GM12864 (cell line): ENCODE measurements at regions not wholly inside any gene's neighbourhood (a gene's known extent, or its start where the extent isn't known, plus 50 kb on each side); places are given as distances from the start of the nearest gene placed in this dataset.

ENCODE experiments used
- DNase-seq: peaks from one replicate; pipeline ENCODE4 v3.0.0-alpha.2; 2011; ENCODE audit warnings: low read depth
- H3K4me3 ChIP-seq: 2 replicates; pipeline ENCODE4 v1.5.1; 2011; ENCODE audit warnings: mild to moderate bottlenecking, low read depth, low read length, control low read depth
- CTCF ChIP-seq: IDR thresholded peaks from 2 replicates; pipeline ENCODE4 v1.5.1; 2011; ENCODE audit warnings: low read depth, mild to moderate bottlenecking, moderate library complexity, low read length, control low read depth, inconsistent platforms; ENCODE audit errors: missing control alignments

DNA sequence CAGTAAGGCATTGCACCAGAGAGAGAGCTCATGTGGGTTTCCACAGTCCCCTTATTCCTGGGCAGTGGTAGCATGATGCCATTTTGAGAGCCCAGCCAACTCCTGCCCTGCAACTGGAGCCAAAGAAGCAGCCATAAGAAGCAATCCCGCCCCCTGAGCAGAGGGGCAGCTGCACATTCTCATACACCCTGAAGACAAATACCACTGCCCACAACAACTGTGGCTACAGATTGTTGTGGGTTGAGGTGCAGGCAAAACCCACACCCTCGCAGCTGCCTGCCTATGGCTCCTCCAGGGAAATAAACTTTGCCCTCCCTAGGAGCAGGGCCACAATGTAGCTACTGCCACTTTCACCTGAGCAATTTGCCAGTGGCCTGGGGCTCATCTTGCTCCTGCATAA lies 219.4 kb upstream of the NRXN1 start:
- DNase-seq: no peak
- H3K4me3 ChIP-seq: no peak overlapping the region
- no peak for TF ChIP-seq CTCF

DNA sequence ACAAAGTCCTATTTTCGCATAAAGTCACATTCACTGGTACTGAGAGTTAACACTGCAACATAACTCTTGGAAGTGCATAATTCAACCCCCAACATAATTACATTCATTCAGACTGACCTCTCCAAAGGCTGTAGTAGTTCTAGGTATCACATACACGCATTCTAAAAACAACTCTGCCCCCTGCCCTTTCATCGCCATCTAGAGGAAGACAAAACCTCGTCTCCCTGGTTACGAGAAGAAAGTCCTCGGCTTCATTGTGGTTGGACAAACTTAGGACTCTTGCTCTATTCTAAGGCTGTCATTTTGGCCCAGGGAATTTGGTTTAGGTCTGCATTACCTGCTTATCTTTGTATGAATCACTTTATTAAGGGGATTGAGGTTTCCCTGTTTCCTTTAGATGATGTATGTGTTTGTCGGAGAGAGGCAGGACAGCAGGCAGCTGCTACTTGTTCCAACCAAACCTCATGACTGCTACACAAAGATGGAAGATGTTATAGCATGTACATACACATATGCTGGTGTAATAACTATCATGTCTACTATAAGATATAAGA lies 215.4 kb upstream of the NRXN1 start:
- no peak for DNase-seq
- TF ChIP-seq CTCF: no peak
- no peak overlapping the region for H3K4me3 ChIP-seq

DNA sequence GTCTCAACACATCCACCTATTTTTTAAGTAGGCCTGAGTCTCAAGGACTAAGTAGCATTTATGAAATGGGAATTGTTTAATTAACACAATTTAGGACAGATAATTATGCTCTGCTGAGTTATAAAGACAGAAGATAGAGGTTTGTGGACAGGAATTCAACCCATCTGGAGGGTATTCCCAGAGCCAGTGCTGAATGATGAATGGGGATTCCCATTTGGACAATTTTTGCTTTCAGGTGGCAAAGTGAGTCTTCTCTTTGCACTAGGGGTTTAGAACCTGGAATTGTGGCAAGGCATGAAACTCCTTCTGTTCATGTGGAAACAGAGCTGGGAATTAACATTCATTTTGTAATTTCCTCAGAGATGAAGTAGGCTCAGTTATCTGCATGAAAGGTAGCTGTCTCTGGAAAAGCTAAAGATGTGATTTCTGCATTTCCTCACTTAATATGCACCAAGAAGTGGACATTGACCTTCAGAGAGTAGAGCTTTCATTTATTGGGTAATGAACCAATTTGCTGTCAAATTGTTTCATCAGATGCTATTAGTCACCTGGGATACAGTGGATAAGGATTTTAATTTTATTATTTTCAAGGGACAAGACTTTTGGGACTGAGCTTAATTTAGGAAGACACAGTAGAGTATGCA lies 212.1 kb upstream of the NRXN1 start:
- TF ChIP-seq CTCF: no peak
- no peak for DNase-seq
- no peak overlapping the region for H3K4me3 ChIP-seq

DNA sequence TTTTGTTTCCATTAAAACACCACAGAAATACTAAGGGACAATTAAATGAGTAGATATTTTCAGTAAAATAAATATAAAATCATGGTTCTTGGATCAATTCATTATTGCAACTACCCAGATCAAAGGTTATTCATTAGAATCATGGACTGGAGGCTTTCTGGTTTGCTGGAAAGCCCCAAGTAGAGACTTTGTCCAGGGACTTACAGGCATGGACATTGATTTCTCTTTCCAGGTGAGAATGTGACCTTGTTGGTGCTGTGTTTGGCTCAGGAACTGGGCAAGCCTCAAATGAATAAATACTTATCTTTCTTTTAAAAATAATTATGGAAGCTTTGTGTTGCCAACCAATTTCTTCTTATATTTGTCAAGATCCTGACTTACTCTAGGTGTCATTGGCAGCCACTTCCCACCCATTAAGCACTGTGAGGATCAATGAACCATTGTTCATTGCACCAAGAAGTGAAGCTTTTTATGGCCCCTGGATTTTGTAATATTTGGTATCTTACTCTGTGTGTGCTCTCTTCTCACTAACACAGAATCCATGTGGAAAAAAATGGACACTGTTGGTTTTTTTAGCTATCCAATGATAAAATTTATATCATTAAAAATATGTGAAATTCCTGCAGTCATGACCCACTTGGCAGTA lies 205.8 kb upstream of the NRXN1 start:
- DNase-seq: no peak
- no peak for TF ChIP-seq CTCF
- no peak overlapping the region for H3K4me3 ChIP-seq

- H3K4me3 ChIP-seq: no peak overlapping the region
- TF ChIP-seq CTCF: no peak
- DNase-seq: no peak
Observed at GRCh38 chr2:51232027-51232426, 200.1 kb upstream of the NRXN1 start.

- no peak for TF ChIP-seq CTCF
- H3K4me3 ChIP-seq: no peak overlapping the region
- DNase-seq: no peak
Observed at GRCh38 chr2:51231071-51231470, 199.1 kb upstream of the NRXN1 start.

GRCh38 chr2:51225377-51225776 lies 193.4 kb upstream of the NRXN1 start:
- no peak overlapping the region for H3K4me3 ChIP-seq
- no peak for TF ChIP-seq CTCF
- no peak for DNase-seq
